ENCODE measurements at regions not wholly inside any gene's neighbourhood (a gene's known extent, or its start where the extent isn't known, plus 50 kb on each side); places are given as distances from the start of the nearest gene placed in this dataset.

- peak overlapping the region; percentile 65 for H3K4me3 ChIP-seq (ENCODE audit: low read length)
- peak overlapping the region; percentile 74 for H3K4me2 ChIP-seq (ENCODE audit: low read length)
- H3K27ac ChIP-seq (ENCODE audit: low read length): no peak overlapping the region
- H3K36me3 ChIP-seq (replicated peaks; ENCODE audit: low read depth, low read length): no peaks in the 10 kb centered on the region
- TF ChIP-seq EZH2phosphoT487 (IDR thresholded peaks at IDR 0.05; ENCODE audit: low read depth) (no peak), CTCF (IDR thresholded peaks at IDR 0.05; ENCODE audit: low read depth, low read length) (no peak)
- H3K9ac ChIP-seq (ENCODE audit: low read length): no peak overlapping the region
- no peaks in the 10 kb centered on the region for H4K20me1 ChIP-seq (ENCODE audit: insufficient read depth, low read length)
- H3K9me3 ChIP-seq (ENCODE audit: insufficient read depth, low read length): no peaks in the 10 kb centered on the region
- H2AFZ ChIP-seq (ENCODE audit: low read depth, low read length): peak overlapping the region; percentile 99
- no peaks in the 10 kb centered on the region for H3K27me3 ChIP-seq (ENCODE audit: low read depth, low read length)
- no peaks in the 10 kb centered on the region for H3K79me2 ChIP-seq (ENCODE audit: low read length)
- peaks cover 6% of the 10 kb centered on the region for H3K4me1 ChIP-seq (ENCODE audit: low read length)
Measured at GRCh38 chr2:167480232-167480985, 592.1 kb downstream of the XIRP2 start.

GRCh38 chr2:167478196-167478595 is 589.9 kb downstream of the XIRP2 start:
- Histone ChIP-seq H3K36me3 (replicated peaks; ENCODE audit: low read depth, low read length) (no peaks in the 10 kb centered on the region), H4K20me1 (ENCODE audit: insufficient read depth, low read length) (no peaks in the 10 kb centered on the region), H3K4me2 (ENCODE audit: low read length) (no peak overlapping the region), H2AFZ (ENCODE audit: low read depth, low read length) (no peak overlapping the region), H3K9me3 (ENCODE audit: insufficient read depth, low read length) (no peaks in the 10 kb centered on the region), H3K9ac (ENCODE audit: low read length) (no peak overlapping the region), H3K4me1 (ENCODE audit: low read length) (peaks cover 6% of the 10 kb centered on the region), H3K4me3 (ENCODE audit: low read length) (no peak overlapping the region), H3K79me2 (ENCODE audit: low read length) (no peaks in the 10 kb centered on the region), H3K27me3 (ENCODE audit: low read depth, low read length) (no peaks in the 10 kb centered on the region), H3K27ac (ENCODE audit: low read length) (no peak overlapping the region)
- TF ChIP-seq EZH2phosphoT487 (IDR thresholded peaks at IDR 0.05; ENCODE audit: low read depth) (no peak), CTCF (IDR thresholded peaks at IDR 0.05; ENCODE audit: low read depth, low read length) (no peak)

- no peaks in the 10 kb centered on the region for H3K36me3 ChIP-seq (replicated peaks; ENCODE audit: low read depth, low read length)
- no peaks in the 10 kb centered on the region for H4K20me1 ChIP-seq (ENCODE audit: insufficient read depth, low read length)
- H3K4me2 ChIP-seq (ENCODE audit: low read length): no peak overlapping the region
- no peak overlapping the region for H3K9ac ChIP-seq (ENCODE audit: low read length)
- H3K27ac ChIP-seq (ENCODE audit: low read length): no peak overlapping the region
- TF ChIP-seq EZH2phosphoT487 (IDR thresholded peaks at IDR 0.05; ENCODE audit: low read depth) (no peak), CTCF (IDR thresholded peaks at IDR 0.05; ENCODE audit: low read depth, low read length) (no peak)
- H3K9me3 ChIP-seq (ENCODE audit: insufficient read depth, low read length): no peaks in the 10 kb centered on the region
- H3K27me3 ChIP-seq (ENCODE audit: low read depth, low read length): no peaks in the 10 kb centered on the region
- no peak overlapping the region for H3K4me3 ChIP-seq (ENCODE audit: low read length)
- no peak overlapping the region for H2AFZ ChIP-seq (ENCODE audit: low read depth, low read length)
- peaks cover 22% of the 10 kb centered on the region for H3K4me1 ChIP-seq (ENCODE audit: low read length)
- H3K79me2 ChIP-seq (ENCODE audit: low read length): no peaks in the 10 kb centered on the region
Measured at GRCh38 chr2:167475791-167476190, 587.5 kb downstream of the XIRP2 start.

GRCh38 chr2:167471734-167472133 is 583.5 kb downstream of the XIRP2 start:
- no peaks in the 10 kb centered on the region for H4K20me1 ChIP-seq (ENCODE audit: insufficient read depth, low read length)
- no peaks in the 10 kb centered on the region for H3K27me3 ChIP-seq (ENCODE audit: low read depth, low read length)
- H3K79me2 ChIP-seq (ENCODE audit: low read length): no peaks in the 10 kb centered on the region
- peak overlapping the region; percentile 77 for H3K27ac ChIP-seq (ENCODE audit: low read length)
- H3K4me1 ChIP-seq (ENCODE audit: low read length): peaks cover 23% of the 10 kb centered on the region
- H3K9ac ChIP-seq (ENCODE audit: low read length): 0 out of 2 replicates have a peak overlapping the region, but pooled peaks have one; percentile 3
- no peaks in the 10 kb centered on the region for H3K36me3 ChIP-seq (replicated peaks; ENCODE audit: low read depth, low read length)
- peak overlapping the region; percentile 76 for H3K4me2 ChIP-seq (ENCODE audit: low read length)
- H2AFZ ChIP-seq (ENCODE audit: low read depth, low read length): peak overlapping the region; percentile 61
- H3K9me3 ChIP-seq (ENCODE audit: insufficient read depth, low read length): no peaks in the 10 kb centered on the region
- no peak overlapping the region for H3K4me3 ChIP-seq (ENCODE audit: low read length)
- TF ChIP-seq EZH2phosphoT487 (IDR thresholded peaks at IDR 0.05; ENCODE audit: low read depth) (no peak), CTCF (IDR thresholded peaks at IDR 0.05; ENCODE audit: low read depth, low read length) (no peak)

All from OCI-LY3 (cell line).